ENCODE measurements at regions not wholly inside any gene's neighbourhood (a gene's known extent, or its start where the extent isn't known, plus 50 kb on each side); places are given as distances from the start of the nearest gene placed in this dataset.

DNA sequence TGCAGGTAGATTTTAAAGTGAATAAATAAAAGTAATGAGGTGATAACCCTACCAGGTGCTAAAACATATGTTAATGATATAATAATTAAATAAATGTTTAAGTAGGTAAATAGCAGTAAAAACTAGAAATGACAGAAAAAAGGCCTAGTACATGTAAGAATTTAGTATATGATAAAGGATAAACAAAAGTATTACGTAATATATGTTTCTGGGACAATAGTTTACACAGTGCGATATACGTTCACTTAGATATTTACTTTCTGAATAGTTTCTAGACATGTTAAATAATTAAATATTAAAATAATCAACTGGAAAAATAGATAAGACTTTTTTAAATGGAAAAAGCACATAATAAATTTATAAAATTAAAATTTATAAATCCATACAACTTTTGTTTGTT lies 340.9 kb downstream of the LIG4 start:
- ATAC-seq = no peak
- intact Hi-C loops (cut with DNase I) = no loop called here
- no peak for DNase-seq (ENCODE audit: missing footprints)

- intact Hi-C loops (cut with DNase I) = no loop called here
- ATAC-seq = no peak
- DNase-seq (ENCODE audit: missing footprints) = no peak
Measured at GRCh38 chr13:107873926-107874325, 341.4 kb downstream of the LIG4 start.

- no peak for ATAC-seq
- DNase-seq (ENCODE audit: missing footprints) = no peak
- intact Hi-C loops (cut with DNase I) = no loop called here
Measured at GRCh38 chr13:107870400-107870799, 344.9 kb downstream of the LIG4 start.

DNA sequence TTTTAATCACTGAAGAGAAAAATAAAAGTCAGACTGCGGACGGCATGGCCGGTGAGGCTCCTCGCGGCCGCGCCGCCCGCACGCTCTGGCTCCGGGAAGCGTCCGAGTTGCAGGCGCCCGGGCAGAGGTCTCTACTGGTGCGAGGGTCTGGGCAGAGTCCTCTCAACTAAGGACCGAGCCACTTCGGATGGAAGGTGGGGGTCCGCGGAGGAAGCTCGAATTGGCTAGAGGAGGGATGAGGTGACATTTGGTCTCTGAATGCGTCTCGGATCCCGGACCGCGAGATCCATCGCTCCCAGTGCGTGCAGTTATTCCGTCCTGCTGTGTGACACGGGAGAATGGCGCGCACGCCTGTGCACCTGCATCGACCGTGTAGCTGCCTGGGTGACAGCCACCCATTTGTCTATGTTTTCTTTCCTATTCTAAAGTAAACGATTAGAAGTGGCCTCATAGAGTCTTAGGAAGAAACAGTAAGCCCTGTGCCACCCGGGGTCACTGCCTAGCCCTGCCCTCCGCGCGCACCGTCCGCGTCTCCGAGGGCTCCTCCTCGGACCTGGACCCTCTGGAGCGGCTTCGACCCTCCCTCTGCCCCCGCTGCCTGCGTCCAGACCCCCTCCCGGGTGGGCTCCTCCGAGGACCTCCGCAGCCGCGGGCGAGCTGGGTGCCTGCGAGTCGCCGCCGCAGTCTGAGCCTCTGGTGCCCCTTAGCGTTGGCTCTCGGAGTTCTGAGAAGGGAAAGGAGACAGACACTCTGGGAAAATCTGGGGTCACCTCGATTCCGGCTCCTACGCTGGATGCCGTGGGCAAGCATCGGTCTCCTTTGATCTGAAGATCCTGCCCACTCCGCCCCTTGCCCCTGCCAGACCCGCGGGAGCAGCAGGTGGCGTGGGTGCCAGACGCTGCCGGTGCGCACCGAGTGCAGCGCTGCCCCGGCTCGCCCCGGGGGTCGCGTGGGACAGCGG lies 347.4 kb downstream of the LIG4 start:
- intact Hi-C loops (cut with DNase I) = no loop called here
- no peak for DNase-seq (ENCODE audit: missing footprints)
- ATAC-seq = no peak

DNA sequence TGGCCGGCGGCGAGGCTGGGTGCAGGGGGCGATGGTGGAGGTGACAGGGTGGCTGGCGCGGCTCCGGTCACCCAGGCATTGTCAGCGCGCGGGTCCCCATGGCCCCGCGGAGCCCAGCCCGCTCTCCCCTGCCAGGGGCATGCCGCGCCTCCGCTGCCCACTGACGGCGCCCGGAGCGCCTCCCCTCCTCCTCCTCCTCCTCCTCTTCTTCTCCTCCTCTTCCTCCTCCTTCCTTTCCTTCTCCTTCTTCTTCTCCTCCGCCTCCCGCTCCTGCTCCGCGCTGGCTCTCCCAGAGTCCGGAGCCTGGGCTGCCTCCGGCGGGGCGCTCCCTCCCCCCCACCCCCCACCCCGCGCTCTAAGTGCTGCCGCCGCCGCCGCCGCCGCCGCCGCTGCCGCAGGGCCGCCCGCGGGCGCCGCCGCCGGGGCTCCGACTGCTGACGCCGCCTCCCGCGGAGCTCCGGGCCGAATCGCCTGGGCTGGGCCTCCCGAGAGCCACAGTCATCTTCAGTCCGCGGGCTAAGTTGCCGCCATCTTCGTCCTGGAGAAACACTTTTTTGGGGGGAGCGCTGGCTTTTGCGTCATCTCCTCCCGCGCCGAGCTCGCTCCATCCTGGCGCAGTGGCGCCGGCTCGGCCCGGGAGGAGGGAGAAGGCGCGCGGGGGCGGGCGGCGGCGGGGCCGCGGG lies 348.3 kb downstream of the LIG4 start:
- no peak for DNase-seq (ENCODE audit: missing footprints)
- intact Hi-C loops (cut with DNase I) = no loop called here
- no peak for ATAC-seq

DNA sequence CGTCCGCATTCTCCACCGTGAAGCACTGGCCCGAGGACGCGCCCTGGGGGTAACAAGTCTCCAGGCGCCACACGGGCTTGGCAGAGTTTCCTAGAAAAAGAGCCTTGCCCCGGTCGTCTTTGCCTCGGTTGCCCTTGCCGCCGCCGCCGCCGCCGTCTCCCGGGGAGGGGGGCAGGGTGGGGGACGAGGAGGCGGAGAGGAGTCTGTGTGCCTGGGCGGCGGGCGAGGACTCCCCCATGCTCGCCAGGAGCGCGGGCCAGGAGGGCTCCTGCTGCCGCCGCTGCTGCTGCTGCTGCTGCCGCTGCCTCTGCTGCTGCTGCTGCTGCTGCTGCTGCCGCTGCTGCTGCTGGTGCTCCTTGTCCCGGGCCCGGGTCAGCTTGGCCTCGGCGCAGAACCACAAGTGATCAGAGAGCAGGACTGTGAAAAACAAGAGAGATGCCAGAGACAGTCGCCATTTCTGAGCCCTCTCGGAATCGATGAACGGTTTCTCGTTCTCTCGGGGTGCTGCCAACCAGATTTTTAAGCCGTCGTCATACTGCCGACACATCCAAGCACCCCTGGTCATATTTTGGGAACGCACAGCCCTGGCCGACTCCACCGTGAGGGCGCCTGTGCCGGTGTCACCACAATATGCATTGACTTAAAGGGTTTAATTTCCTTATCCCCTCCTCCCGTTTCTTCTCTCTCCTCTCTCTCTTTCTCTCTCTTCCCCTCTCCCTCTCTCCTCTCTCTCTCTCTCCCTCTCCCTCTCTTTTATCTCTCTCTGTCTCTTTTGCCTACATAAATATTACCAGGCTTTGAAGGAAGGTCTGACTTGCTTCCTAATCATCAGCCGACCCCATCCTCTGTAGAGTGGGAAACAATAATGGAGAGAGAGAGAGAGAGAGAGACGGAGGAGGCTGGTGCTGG lies 349.1 kb downstream of the LIG4 start:
- intact Hi-C loops (cut with DNase I) = no loop called here
- no peak for ATAC-seq
- no peak for DNase-seq (ENCODE audit: missing footprints)

DNA sequence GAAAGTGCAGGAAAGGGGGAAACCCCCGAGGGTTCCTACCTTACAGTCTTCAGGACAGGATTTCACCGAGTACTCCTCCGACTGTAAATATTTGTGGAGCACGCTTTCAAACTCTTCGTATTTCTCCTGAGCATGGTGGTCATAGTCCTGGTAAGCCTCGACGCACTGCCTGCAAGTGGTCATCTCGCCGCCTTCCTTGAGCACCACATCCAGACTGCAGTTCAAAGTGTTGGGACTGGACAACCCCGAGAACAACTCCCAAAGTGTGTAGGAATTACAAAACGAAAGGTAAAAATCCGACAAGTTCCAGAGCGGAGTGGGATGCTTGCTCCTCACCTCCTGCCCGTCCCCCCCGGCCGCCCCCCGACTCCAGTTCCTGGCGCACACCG lies 349.7 kb downstream of the LIG4 start:
- ATAC-seq = no peak
- intact Hi-C loops (cut with DNase I) = no loop called here
- DNase-seq (ENCODE audit: missing footprints) = no peak

DNA sequence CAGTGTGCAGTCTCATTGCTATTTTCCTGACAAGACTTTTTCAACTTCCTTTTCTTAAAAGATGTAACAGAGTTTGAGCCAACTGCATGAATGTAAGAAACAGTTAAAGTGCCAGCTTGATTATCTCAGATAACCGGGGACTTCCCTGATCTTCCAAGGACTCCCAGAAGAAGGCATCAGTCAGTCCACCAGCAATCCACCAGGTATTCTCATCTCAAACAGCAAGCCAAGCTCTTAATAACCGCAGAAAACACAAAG lies 350.1 kb downstream of the LIG4 start:
- no peak for DNase-seq (ENCODE audit: missing footprints)
- ATAC-seq = no peak
- intact Hi-C loops (cut with DNase I) = no loop called here

GRCh38 chr13:107864543-107865317 lies 350.6 kb downstream of the LIG4 start:
- ATAC-seq = no peak
- no peak for DNase-seq (ENCODE audit: missing footprints)
- intact Hi-C loops (cut with DNase I) = no loop called here

DNA sequence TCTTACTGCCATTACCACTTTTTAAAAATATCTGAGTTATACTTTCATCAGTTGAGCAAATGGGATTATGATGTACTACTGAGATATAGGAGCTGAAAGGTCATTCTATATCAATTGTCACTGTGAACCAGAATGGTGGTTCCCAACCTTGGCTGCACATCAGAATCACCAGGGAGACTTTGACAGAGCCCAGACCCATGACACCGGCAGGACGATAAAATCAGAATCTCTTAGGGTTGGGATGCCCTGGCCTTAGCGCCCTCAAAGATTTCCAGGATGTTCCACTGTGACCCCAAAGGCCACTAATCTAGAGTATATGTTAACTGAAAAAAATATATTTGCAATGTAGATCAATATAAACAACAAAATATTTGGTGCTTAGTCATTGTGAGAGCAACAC lies 355.1 kb downstream of the LIG4 start:
- ATAC-seq (no peak), DNase-seq (ENCODE audit: missing footprints) (no peak)
- intact Hi-C loops (cut with DNase I) = no loop called here

GRCh38 chr13:107854880-107855279 lies 360.5 kb downstream of the LIG4 start:
- DNase-seq (ENCODE audit: missing footprints) (no peak), ATAC-seq (no peak)
- intact Hi-C loops (cut with DNase I) = no loop called here

- intact Hi-C loops (cut with DNase I) = no loop called here
- DNase-seq (ENCODE audit: missing footprints) = no peak
- no peak for ATAC-seq
Measured at GRCh38 chr13:107852072-107852471, 363.3 kb downstream of the LIG4 start.

DNA sequence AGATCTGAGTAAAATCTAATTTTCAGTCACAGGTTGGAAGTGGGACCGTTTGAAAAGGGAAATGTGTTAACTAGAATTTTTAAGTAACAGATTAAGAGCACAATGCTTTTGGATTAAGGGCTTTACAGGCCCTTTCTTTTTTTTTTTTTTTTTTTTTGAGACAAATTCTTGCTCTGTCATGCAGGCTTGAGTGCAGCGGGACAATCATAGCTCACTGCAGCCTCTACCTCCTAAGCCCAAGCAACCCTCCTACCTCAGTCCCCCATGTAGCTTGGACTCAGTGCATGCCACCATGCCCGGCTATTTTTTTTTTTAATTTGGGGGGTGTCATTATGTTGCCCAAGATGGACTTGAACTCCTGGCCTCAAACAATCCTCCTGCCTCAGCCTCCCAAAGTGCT lies 363.7 kb downstream of the LIG4 start:
- no peak for DNase-seq (ENCODE audit: missing footprints)
- no peak for ATAC-seq

GRCh38 chr13:107847406-107847805 lies 367.9 kb downstream of the LIG4 start:
- DNase-seq (ENCODE audit: missing footprints) (no peak), ATAC-seq (no peak)
- intact Hi-C loops (cut with DNase I) = no loop called here

More for the DNA sequence above, 363.7 kb downstream of the LIG4 start:
- intact Hi-C loops (cut with DNase I) = no loop called here

- intact Hi-C loops (cut with DNase I) = no loop called here
- DNase-seq (ENCODE audit: missing footprints) = no peak
- ATAC-seq = no peak
Measured at GRCh38 chr13:107846642-107847041, 368.7 kb downstream of the LIG4 start.

- intact Hi-C loops (cut with DNase I) = no loop called here
- ATAC-seq (no peak), DNase-seq (ENCODE audit: missing footprints) (no peak)
Measured at GRCh38 chr13:107845911-107846310, 369.4 kb downstream of the LIG4 start.

GRCh38 chr13:107843681-107844080 lies 371.7 kb downstream of the LIG4 start:
- no peak for ATAC-seq
- intact Hi-C loops (cut with DNase I) = no loop called here
- DNase-seq (ENCODE audit: missing footprints) = no peak

DNA sequence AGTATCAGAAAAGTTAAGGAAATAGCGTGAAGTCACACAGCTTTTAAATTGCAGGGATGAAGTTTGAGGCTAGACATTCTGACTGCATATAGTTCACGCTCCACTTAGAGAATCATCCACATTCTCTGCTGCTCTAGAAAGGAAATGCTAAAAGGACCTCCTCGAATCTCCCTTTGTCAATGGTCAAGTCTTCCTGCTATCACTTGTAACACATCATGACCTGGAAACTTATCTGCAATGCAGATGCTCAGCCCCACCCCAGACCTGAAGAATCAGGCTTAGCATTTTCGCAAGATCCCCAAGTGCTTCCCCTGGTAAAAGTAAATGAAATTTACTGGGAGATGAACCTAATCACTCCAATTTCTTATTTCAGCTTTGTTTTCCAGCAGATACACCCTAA lies 372.1 kb downstream of the LIG4 start:
- DNase-seq (ENCODE audit: missing footprints) (no peak), ATAC-seq (no peak)
- intact Hi-C loops (cut with DNase I) = no loop called here
